PC-9 (cell line): ENCODE measurements at regions not wholly inside any gene's neighbourhood (a gene's known extent, or its start where the extent isn't known, plus 50 kb on each side); places are given as distances from the start of the nearest gene placed in this dataset.

Experiments used
- CTCF ChIP-seq: fragments of 200-600 bp; sonication (generic); conservative IDR thresholded peaks from 2 replicates; pipeline ENCODE4 v1.6.1; 2017; ENCODE audit warnings: mixed run types, antibody characterized with exemption, mild to moderate bottlenecking, moderate library complexity
- EZH2 ChIP-seq: fragments of 200-600 bp; sonication (generic); IDR thresholded peaks from 2 replicates; pipeline ENCODE4 v1.8.0; 2017; ENCODE audit warnings: antibody characterized with exemption, low read depth

DNA sequence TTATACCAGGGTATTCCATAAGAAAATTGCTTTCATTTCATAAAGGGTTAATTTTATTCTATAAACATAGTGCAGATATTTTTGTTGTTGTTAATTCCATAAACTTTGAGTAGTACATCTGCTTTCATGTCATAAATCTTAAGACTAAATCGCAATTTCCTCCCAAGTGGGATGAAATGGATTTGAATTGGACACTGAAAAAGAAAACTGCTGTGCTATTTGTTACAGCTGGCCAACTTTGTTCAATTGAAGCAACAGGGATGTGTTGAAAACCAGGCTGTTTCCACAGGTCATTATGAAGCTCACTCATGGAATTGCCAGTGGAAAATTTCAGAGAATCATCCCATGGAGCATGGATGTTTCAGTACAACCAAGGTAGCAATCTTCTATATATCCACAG, 252.5 kb upstream of the RGS18 start:
- TF ChIP-seq CTCF (no peak), EZH2 (no peak)
